Esophagus squamous epithelium (tissue), 4 donors: ENCODE measurements at regions not wholly inside any gene's neighbourhood (a gene's known extent, or its start where the extent isn't known, plus 50 kb on each side); places are given as distances from the start of the nearest gene placed in this dataset.

Experiments
- CTCF ChIP-seq, 6 experiments: fragments of 450-650 bp in 4 of 6; fragments of 200-600 bp in 2 of 6; sonication (generic) in 2 of 6; IDR thresholded peaks; one replicate each; pipeline ENCODE4 v1.5.1; 2016 to 2019; ENCODE audit warnings: antibody characterized with exemption in 6 of 6, mild to moderate bottlenecking in 4 of 6, moderate library complexity in 4 of 6
- POLR2A ChIP-seq, 4 donors: fragments of 450-650 bp; IDR thresholded peaks; one replicate each; pipeline ENCODE4 v1.6.1; 2017; ENCODE audit warnings: antibody characterized with exemption in 4 of 4, mild to moderate bottlenecking in 4 of 4, moderate library complexity in 3 of 4

GRCh38 chr11:106263527-106263926, 186.1 kb downstream of the AASDHPPT start:
- TF ChIP-seq CTCF (IDR thresholded peaks at IDR 0.05) (no peak), POLR2A (IDR thresholded peaks at IDR 0.05) (no peak)
